ENCODE measurements at regions not wholly inside any gene's neighbourhood (a gene's known extent, or its start where the extent isn't known, plus 50 kb on each side); places are given as distances from the start of the nearest gene placed in this dataset.

GRCh38 chr5:85148701-85149100 lies 764.0 kb upstream of the EDIL3 start:
- in situ Hi-C loops (cut with HindIII; ENCODE audit: low sequenced_read_pairs), result no loop called here
- TF ChIP-seq CTCF (IDR thresholded peaks at IDR 0.05; ENCODE audit: low read depth, low read length, missing control alignments), result no peak
- no peak for DNase-seq (ENCODE audit: low read depth)
- no peak overlapping the region for H3K4me3 ChIP-seq (ENCODE audit: low read depth, low read length)

DNA sequence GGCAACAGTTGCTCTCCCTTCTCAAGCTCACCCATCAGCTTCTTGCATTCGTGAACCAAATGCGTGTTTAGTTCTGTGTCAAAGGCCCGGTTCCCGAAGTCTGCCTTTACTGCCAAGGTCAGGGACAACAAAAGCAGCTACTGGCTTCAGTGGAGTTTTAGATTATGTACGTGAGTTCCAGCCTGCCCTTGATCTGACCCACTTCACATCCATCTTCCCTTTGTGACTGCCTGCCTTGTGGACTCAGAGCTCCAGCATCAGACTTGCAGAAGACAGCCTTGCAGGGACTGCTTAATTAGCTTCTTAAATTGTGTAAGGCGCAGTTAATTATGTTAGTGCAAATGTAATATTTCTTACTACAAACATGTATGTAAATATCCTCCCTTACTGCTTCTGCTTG lies 774.7 kb upstream of the EDIL3 start:
- H3K4me3 ChIP-seq (ENCODE audit: low read depth, low read length), result no peak overlapping the region
- no peak for DNase-seq (ENCODE audit: low read depth)
- in situ Hi-C loops (cut with HindIII; ENCODE audit: low sequenced_read_pairs), result no loop called here
- no peak for TF ChIP-seq CTCF (IDR thresholded peaks at IDR 0.05; ENCODE audit: low read depth, low read length, missing control alignments)

GRCh38 chr5:85168474-85168873 lies 783.8 kb upstream of the EDIL3 start:
- DNase-seq (ENCODE audit: low read depth), result no peak
- no peak for TF ChIP-seq CTCF (IDR thresholded peaks at IDR 0.05; ENCODE audit: low read depth, low read length, missing control alignments)
- H3K4me3 ChIP-seq (ENCODE audit: low read depth, low read length), result no peak overlapping the region
- in situ Hi-C loops (cut with HindIII; ENCODE audit: low sequenced_read_pairs), result no loop called here

DNA sequence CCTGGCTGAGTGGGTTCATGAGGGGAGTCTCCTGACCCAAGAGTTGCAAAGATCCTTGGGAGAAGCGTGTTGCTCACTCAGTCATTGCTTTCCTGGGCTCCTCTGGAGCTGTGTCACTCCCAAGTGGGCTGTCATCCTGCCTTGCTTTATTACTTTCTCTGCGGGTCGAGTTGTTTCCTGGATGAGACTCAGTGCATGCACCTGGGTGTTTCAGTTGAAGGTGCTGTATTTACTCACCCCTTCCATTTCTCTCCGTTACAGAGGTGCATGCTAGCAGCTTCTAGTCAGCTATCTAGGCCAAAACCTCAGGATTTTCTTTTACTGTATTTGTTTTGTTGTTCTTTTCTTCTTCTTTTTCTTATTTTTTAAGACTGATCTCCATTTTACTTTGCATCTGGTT lies 785.5 kb upstream of the EDIL3 start:
- in situ Hi-C loops (cut with HindIII; ENCODE audit: low sequenced_read_pairs), result no loop called here
- H3K4me3 ChIP-seq (ENCODE audit: low read depth, low read length), result no peak overlapping the region
- DNase-seq (ENCODE audit: low read depth), result no peak
- TF ChIP-seq CTCF (IDR thresholded peaks at IDR 0.05; ENCODE audit: low read depth, low read length, missing control alignments), result no peak

DNA sequence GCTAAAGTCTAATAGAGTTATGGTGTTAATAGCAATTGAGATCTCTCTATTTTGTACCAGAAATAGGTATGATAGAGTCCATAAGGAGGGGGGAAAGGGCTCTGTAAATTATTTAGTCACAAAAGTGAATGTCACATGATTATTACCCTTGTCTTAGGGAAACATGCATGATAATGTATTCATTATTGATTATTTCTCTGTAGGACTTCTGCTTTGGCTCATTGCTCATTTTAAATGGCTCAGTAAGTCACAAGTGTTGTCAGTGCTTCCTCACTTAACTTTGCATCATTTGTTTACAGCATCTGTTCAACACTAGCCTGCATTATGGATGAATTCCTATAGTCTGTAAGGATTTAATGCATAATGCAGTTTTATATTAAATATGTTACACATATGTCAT lies 788.8 kb upstream of the EDIL3 start:
- in situ Hi-C loops (cut with HindIII; ENCODE audit: low sequenced_read_pairs), result no loop called here
- no peak for TF ChIP-seq CTCF (IDR thresholded peaks at IDR 0.05; ENCODE audit: low read depth, low read length, missing control alignments)
- H3K4me3 ChIP-seq (ENCODE audit: low read depth, low read length), result no peak overlapping the region
- DNase-seq (ENCODE audit: low read depth), result no peak

DNA sequence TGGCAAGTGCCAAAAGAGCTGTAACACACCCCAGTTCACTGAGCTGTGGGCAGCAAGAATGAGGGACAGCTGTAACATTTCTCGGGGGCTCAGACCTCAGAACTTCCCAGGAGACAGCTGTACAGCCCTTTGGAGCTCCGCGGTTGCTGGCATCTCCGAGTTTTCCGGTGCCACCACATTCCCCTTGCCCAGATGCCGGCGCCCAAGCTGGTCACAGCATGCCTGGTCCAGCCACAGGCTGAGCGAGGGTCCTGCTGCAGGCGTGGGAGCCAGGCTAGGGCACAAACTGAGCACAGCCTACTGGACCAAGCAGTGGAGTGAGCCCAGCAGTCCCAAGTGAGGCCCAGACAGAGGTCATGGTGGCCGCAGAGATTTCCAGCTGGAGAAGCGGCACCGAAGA lies 797.7 kb upstream of the EDIL3 start:
- in situ Hi-C loops (cut with HindIII; ENCODE audit: low sequenced_read_pairs), result no loop called here
- no peak for TF ChIP-seq CTCF (IDR thresholded peaks at IDR 0.05; ENCODE audit: low read depth, low read length, missing control alignments)
- H3K4me3 ChIP-seq (ENCODE audit: low read depth, low read length), result no peak overlapping the region
- DNase-seq (ENCODE audit: low read depth), result no peak

- no peak overlapping the region for H3K4me3 ChIP-seq (ENCODE audit: low read depth, low read length)
- DNase-seq (ENCODE audit: low read depth), result no peak
- TF ChIP-seq CTCF (IDR thresholded peaks at IDR 0.05; ENCODE audit: low read depth, low read length, missing control alignments), result no peak
- in situ Hi-C loops (cut with HindIII; ENCODE audit: low sequenced_read_pairs), result no loop called here
These were observed 819.6 kb upstream of the EDIL3 start for GRCh38 chr5:85204289-85204688.
